ENCODE measurements at regions not wholly inside any gene's neighbourhood (a gene's known extent, or its start where the extent isn't known, plus 50 kb on each side); places are given as distances from the start of the nearest gene placed in this dataset.

GRCh38 chr5:143980506-143980905 lies 168.5 kb downstream of the HMHB1 start:
- TF ChIP-seq POLR2A (IDR thresholded peaks at IDR 0.05) (no peak), CTCF (IDR thresholded peaks at IDR 0.05) (no peak)

Data from testis (tissue), 2 donors.